Parathyroid adenoma (tissue), 2 donors: ENCODE measurements at regions not wholly inside any gene's neighbourhood (a gene's known extent, or its start where the extent isn't known, plus 50 kb on each side); places are given as distances from the start of the nearest gene placed in this dataset.

Experiments
- H2AFZ ChIP-seq: fragments of 300-600 bp; sonication (generic); one replicate; pipeline ENCODE4 v1.7.0; 2017; ENCODE audit warnings: antibody characterized with exemption, mild to moderate bottlenecking
- H3K27ac ChIP-seq: fragments of 300-600 bp; sonication (generic); one replicate; pipeline ENCODE4 v1.7.0; 2017
- H3K27me3 ChIP-seq: fragments of 300-600 bp; sonication (generic); one replicate; pipeline ENCODE4 v1.7.0; 2017; ENCODE audit warnings: low read length; ENCODE audit not compliant: control insufficient read depth, insufficient read depth
- H3K36me3 ChIP-seq: fragments of 300-600 bp; sonication (generic); one replicate; pipeline ENCODE4 v1.7.0; 2017; ENCODE audit warnings: low read length; ENCODE audit not compliant: control insufficient read depth, insufficient read depth
- H3K4me1 ChIP-seq: fragments of 300-600 bp; sonication (generic); one replicate; pipeline ENCODE4 v1.7.0; 2017; ENCODE audit warnings: control low read depth
- H3K4me2 ChIP-seq: fragments of 300-600 bp; sonication (generic); one replicate; pipeline ENCODE4 v1.7.0; 2017; ENCODE audit warnings: low read length
- H3K4me3 ChIP-seq: fragments of 300-600 bp; sonication (generic); one replicate; pipeline ENCODE4 v1.7.0; 2017; ENCODE audit warnings: low read depth, low read length
- H3K79me2 ChIP-seq: fragments of 300-600 bp; sonication (generic); one replicate; pipeline ENCODE4 v1.7.0; 2017; ENCODE audit warnings: control low read depth
- H3K9ac ChIP-seq: fragments of 300-600 bp; sonication (generic); one replicate; pipeline ENCODE4 v1.7.0; 2017; ENCODE audit warnings: mild to moderate bottlenecking
- H3K9me3 ChIP-seq: fragments of 300-600 bp; sonication (generic); one replicate; pipeline ENCODE4 v1.7.0; 2017; ENCODE audit warnings: low read length; ENCODE audit not compliant: control insufficient read depth
- TF ChIP-seq, protein P1 (sequence below): fragments of 300-600 bp; sonication (generic); IDR thresholded peaks from one replicate; pipeline ENCODE4 v1.7.0; 2017; ENCODE audit warnings: antibody characterized with exemption, mild to moderate bottlenecking
- donor health status: primary hyperparathyroidism.

DNA sequence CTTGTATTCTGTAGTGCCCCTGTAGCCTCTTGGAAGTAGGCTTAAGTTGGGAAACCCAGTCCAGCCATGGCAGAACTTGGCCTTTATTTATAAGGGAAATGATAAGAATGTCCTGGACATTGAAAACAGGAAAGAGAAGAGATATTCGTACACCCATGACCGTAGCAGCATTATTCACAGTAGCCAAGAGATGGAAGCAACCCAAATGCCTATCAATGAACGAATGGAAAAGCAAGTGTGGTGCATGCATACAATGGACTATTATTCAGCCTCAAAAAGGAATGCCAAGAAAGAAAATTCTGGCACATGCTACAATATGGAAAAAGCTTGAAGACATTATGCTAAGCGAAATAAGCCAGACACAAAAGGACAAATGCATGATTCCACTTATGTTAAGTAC lies 315.3 kb downstream of the CXCL12 start:
- H3K9me3 ChIP-seq: peaks cover 4% of the 10 kb centered on the region
- H3K27ac ChIP-seq: no peak overlapping the region
- TF ChIP-seq, protein P1, sequence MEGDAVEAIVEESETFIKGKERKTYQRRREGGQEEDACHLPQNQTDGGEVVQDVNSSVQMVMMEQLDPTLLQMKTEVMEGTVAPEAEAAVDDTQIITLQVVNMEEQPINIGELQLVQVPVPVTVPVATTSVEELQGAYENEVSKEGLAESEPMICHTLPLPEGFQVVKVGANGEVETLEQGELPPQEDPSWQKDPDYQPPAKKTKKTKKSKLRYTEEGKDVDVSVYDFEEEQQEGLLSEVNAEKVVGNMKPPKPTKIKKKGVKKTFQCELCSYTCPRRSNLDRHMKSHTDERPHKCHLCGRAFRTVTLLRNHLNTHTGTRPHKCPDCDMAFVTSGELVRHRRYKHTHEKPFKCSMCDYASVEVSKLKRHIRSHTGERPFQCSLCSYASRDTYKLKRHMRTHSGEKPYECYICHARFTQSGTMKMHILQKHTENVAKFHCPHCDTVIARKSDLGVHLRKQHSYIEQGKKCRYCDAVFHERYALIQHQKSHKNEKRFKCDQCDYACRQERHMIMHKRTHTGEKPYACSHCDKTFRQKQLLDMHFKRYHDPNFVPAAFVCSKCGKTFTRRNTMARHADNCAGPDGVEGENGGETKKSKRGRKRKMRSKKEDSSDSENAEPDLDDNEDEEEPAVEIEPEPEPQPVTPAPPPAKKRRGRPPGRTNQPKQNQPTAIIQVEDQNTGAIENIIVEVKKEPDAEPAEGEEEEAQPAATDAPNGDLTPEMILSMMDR: no peak

DNA sequence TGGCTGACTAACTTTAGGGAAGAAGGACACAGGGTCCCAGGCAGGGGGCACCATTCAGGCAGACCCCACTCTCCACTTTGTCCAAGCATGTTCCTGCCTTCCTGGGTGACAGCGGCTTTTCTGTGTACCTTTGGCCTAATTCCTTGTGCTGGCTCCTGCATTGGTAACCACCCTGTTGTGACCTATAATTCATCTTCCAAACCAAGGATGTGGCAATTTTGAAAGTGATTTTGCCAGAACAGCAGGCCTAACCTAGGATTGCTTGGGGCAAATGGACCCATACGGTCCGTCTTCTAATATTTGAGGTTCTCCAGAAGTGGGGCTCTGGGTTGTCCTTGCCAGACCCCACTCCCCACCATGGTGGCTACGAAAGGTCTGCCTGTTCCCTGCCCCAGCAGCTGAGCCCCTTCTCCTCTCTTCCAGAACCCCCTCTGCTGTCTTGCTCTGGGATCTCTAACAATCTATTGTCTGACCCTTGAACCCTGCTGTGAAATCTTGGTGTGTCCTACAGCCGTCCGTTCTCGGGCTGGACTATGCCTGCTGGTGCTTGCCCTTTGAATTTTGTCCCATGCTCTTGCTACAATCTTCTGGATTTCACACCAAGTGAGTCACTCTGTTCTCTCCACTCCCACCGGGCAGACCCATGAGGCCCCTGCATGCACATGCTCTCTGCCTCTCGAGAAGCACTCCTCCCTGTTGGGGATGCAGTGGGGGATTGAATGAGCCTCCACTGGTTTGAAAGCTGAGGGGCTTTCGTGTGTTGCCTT lies 316.0 kb downstream of the CXCL12 start:
- Histone ChIP-seq H3K36me3 (no peaks in the 10 kb centered on the region), H3K79me2 (no peaks in the 10 kb centered on the region), H3K4me2 (no peak overlapping the region), H3K27me3 (no peaks in the 10 kb centered on the region), H3K27ac (no peak overlapping the region), H3K4me1 (no peaks in the 10 kb centered on the region), H3K9me3 (no peaks in the 10 kb centered on the region), H3K4me3 (no peak overlapping the region), H2AFZ (peak overlapping the region; percentile 15), H3K9ac (no peak overlapping the region)
- TF ChIP-seq, protein P1: no peak

More for the DNA sequence above, 315.3 kb downstream of the CXCL12 start:
- no peak overlapping the region for H3K9ac ChIP-seq
- H3K4me1 ChIP-seq: no peaks in the 10 kb centered on the region
- no peak overlapping the region for H3K4me3 ChIP-seq
- no peaks in the 10 kb centered on the region for H3K36me3 ChIP-seq
- no peaks in the 10 kb centered on the region for H3K79me2 ChIP-seq
- no peaks in the 10 kb centered on the region for H3K27me3 ChIP-seq
- H2AFZ ChIP-seq: peak overlapping the region; percentile 15
- H3K4me2 ChIP-seq: no peak overlapping the region

DNA sequence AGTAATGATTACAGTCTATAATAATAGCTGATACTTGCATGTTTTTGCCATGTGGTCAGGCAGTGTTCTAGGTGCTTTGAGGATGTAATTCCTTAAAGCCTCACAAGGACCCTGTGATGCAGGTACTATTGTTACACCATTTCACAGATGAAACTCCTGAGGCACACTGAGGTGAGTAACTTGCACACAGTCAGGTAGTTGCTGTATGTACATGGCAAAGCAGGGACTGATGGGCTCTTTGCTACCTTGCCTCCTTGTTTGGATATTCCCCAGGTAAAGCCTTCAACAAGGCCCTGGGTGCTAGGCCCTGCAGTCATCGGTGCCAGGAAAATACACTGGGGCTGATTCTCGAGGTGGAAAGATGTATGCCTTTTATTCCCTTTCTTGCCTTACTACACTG lies 317.5 kb downstream of the CXCL12 start:
- H3K27ac ChIP-seq: no peak overlapping the region
- H3K27me3 ChIP-seq: no peaks in the 10 kb centered on the region
- no peak overlapping the region for H3K4me3 ChIP-seq
- H3K36me3 ChIP-seq: no peaks in the 10 kb centered on the region
- no peak overlapping the region for H3K9ac ChIP-seq
- H3K4me1 ChIP-seq: no peaks in the 10 kb centered on the region
- TF ChIP-seq, protein P1: no peak
- no peak overlapping the region for H3K4me2 ChIP-seq
- H2AFZ ChIP-seq: no peak overlapping the region
- H3K9me3 ChIP-seq: no peaks in the 10 kb centered on the region
- H3K79me2 ChIP-seq: no peaks in the 10 kb centered on the region

DNA sequence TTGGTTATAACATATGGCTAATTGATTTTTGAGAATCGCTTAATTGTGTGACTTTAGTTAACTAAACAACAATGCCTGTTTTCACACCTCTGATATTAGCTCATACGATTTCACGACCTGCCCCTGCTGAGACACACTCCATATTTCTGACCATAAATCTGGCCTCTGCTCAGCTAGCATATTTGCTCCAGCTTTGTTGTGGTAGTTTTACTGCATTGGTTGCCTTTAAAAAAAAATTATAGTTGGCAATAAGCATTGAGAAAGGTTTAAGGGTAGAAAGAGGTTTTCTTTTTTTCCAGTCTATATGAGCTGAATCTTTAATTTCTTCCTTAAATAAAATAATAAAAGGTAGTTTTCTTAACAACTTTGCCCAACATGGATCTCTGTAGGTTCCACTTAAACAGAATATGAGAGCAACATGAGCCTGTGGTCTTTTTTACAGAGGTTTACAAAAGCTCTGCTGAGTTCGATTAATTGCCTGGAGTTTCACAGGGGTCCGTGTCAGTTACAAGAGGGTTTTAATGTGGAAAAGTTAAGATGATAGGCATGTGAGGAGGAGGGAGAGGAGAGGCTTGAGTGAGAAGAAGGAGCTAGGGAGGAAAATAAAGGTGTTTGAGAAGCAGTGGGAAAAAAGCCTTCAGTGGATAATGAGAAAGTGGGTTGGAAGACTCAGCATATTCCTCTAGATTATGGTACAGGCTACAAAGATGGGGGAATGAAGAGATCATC lies 318.2 kb downstream of the CXCL12 start:
- Histone ChIP-seq H3K9ac (no peak overlapping the region), H3K36me3 (no peaks in the 10 kb centered on the region), H3K79me2 (no peaks in the 10 kb centered on the region), H3K4me3 (no peak overlapping the region), H3K27ac (no peak overlapping the region), H3K4me1 (no peaks in the 10 kb centered on the region), H3K27me3 (no peaks in the 10 kb centered on the region), H3K9me3 (no peaks in the 10 kb centered on the region), H3K4me2 (no peak overlapping the region), H2AFZ (no peak overlapping the region)
- TF ChIP-seq, protein P1: no peak
